ENCODE measurements at regions not wholly inside any gene's neighbourhood (a gene's known extent, or its start where the extent isn't known, plus 50 kb on each side); places are given as distances from the start of the nearest gene placed in this dataset.
"Not testable (repeated sequence)": the region's sequence is repeated elsewhere in the genome, so short reads cannot be mapped to it uniquely, and the experiment has no call there.

GRCh38 chrX:34381241-34381640 is 249.1 kb upstream of the FAM47A start:
- H3K4me3 Mint-ChIP-seq = no peak overlapping the region
- H3K27me3 Mint-ChIP-seq (ENCODE audit: low read depth) = no peaks in the 10 kb centered on the region
- H3K4me1 Mint-ChIP-seq (ENCODE audit: low read depth) = no peaks in the 10 kb centered on the region
- DNase-seq = no peak
- H3K27ac Mint-ChIP-seq = no peak overlapping the region
- CTCF ChIA-PET = no interaction called here
- H3K36me3 Mint-ChIP-seq (ENCODE audit: low read depth) = no peaks in the 10 kb centered on the region
- H3K9me3 Mint-ChIP-seq = no peaks in the 10 kb centered on the region
- intact Hi-C loops (cut with micrococcal nuclease) = no loop called here

- Mint-ChIP-seq H3K36me3 (ENCODE audit: low read depth) (no peaks in the 10 kb centered on the region), H3K27ac (no peak overlapping the region), H3K4me1 (ENCODE audit: low read depth) (no peaks in the 10 kb centered on the region), H3K4me3 (no peak overlapping the region), H3K9me3 (no peaks in the 10 kb centered on the region), H3K27me3 (ENCODE audit: low read depth) (no peaks in the 10 kb centered on the region)
- CTCF ChIA-PET = no interaction called here
- intact Hi-C loops (cut with micrococcal nuclease) = no loop called here
- DNase-seq = no peak
Measured at GRCh38 chrX:34379891-34380290, 247.8 kb upstream of the FAM47A start.

- DNase-seq = no peak
- CTCF ChIA-PET = interaction anchor here (0.5 kb wide), 1 partner anchor 46 kb away, joined by 3 read pairs; no protein-coding TSS in a partner anchor
- Mint-ChIP-seq H3K9me3 (no peaks in the 10 kb centered on the region), H3K4me1 (ENCODE audit: low read depth) (no peaks in the 10 kb centered on the region), H3K4me3 (no peak overlapping the region), H3K27ac (no peak overlapping the region), H3K36me3 (ENCODE audit: low read depth) (no peaks in the 10 kb centered on the region), H3K27me3 (ENCODE audit: low read depth) (no peaks in the 10 kb centered on the region)
- intact Hi-C loops (cut with micrococcal nuclease) = no loop called here
Measured at GRCh38 chrX:34377645-34378044, 245.5 kb upstream of the FAM47A start.

GRCh38 chrX:34371754-34372153 is 239.6 kb upstream of the FAM47A start:
- no peak for DNase-seq
- intact Hi-C loops (cut with micrococcal nuclease) = no loop called here
- H3K27me3 Mint-ChIP-seq (ENCODE audit: low read depth) = no peaks in the 10 kb centered on the region
- H3K9me3 Mint-ChIP-seq = no peaks in the 10 kb centered on the region
- no peak overlapping the region for H3K27ac Mint-ChIP-seq
- H3K4me3 Mint-ChIP-seq = no peak overlapping the region
- no peaks in the 10 kb centered on the region for H3K4me1 Mint-ChIP-seq (ENCODE audit: low read depth)
- CTCF ChIA-PET = no interaction called here
- no peaks in the 10 kb centered on the region for H3K36me3 Mint-ChIP-seq (ENCODE audit: low read depth)

- no peak for DNase-seq
- H3K36me3 Mint-ChIP-seq (ENCODE audit: low read depth) = no peaks in the 10 kb centered on the region
- H3K9me3 Mint-ChIP-seq = peaks cover 2% of the 10 kb centered on the region
- no peaks in the 10 kb centered on the region for H3K4me1 Mint-ChIP-seq (ENCODE audit: low read depth)
- intact Hi-C loops (cut with micrococcal nuclease) = no loop called here
- no peak overlapping the region for H3K4me3 Mint-ChIP-seq
- H3K27ac Mint-ChIP-seq = no peak overlapping the region
- CTCF ChIA-PET = no interaction called here
- H3K27me3 Mint-ChIP-seq (ENCODE audit: low read depth) = no peaks in the 10 kb centered on the region
Measured at GRCh38 chrX:34365471-34365870, 233.4 kb upstream of the FAM47A start.

- CTCF ChIA-PET = no interaction called here
- Mint-ChIP-seq H3K27me3 (ENCODE audit: low read depth) (no peaks in the 10 kb centered on the region), H3K4me3 (no peak overlapping the region), H3K4me1 (ENCODE audit: low read depth) (no peaks in the 10 kb centered on the region), H3K36me3 (ENCODE audit: low read depth) (no peaks in the 10 kb centered on the region), H3K27ac (no peak overlapping the region), H3K9me3 (peaks cover 3% of the 10 kb centered on the region)
- intact Hi-C loops (cut with micrococcal nuclease) = no loop called here
- DNase-seq = no peak
Measured at GRCh38 chrX:34350561-34351335, 218.6 kb upstream of the FAM47A start.

- intact Hi-C loops (cut with micrococcal nuclease) = no loop called here
- Mint-ChIP-seq H3K36me3 (ENCODE audit: low read depth) (no peaks in the 10 kb centered on the region), H3K9me3 (peaks cover 5% of the 10 kb centered on the region), H3K27me3 (ENCODE audit: low read depth) (no peaks in the 10 kb centered on the region), H3K4me1 (ENCODE audit: low read depth) (no peaks in the 10 kb centered on the region), H3K27ac (no peak overlapping the region), H3K4me3 (no peak overlapping the region)
- CTCF ChIA-PET = no interaction called here
- no peak for DNase-seq
Measured at GRCh38 chrX:34343001-34343400, 210.9 kb upstream of the FAM47A start.

- H3K9me3 Mint-ChIP-seq = peaks cover 5% of the 10 kb centered on the region
- CTCF ChIA-PET = no interaction called here
- H3K27ac Mint-ChIP-seq = no peak overlapping the region
- no peak for DNase-seq
- intact Hi-C loops (cut with micrococcal nuclease) = no loop called here
- no peaks in the 10 kb centered on the region for H3K4me1 Mint-ChIP-seq (ENCODE audit: low read depth)
- no peak overlapping the region for H3K4me3 Mint-ChIP-seq
- H3K36me3 Mint-ChIP-seq (ENCODE audit: low read depth) = no peaks in the 10 kb centered on the region
- H3K27me3 Mint-ChIP-seq (ENCODE audit: low read depth) = no peaks in the 10 kb centered on the region
Measured at GRCh38 chrX:34341814-34342213, 209.7 kb upstream of the FAM47A start.

GRCh38 chrX:34341258-34341657 is 209.1 kb upstream of the FAM47A start:
- no peak overlapping the region for H3K4me3 Mint-ChIP-seq
- CTCF ChIA-PET = no interaction called here
- H3K27ac Mint-ChIP-seq = no peak overlapping the region
- no peaks in the 10 kb centered on the region for H3K27me3 Mint-ChIP-seq (ENCODE audit: low read depth)
- no peaks in the 10 kb centered on the region for H3K4me1 Mint-ChIP-seq (ENCODE audit: low read depth)
- intact Hi-C loops (cut with micrococcal nuclease) = no loop called here
- peaks cover 1% of the 10 kb centered on the region for H3K9me3 Mint-ChIP-seq
- no peak for DNase-seq
- no peaks in the 10 kb centered on the region for H3K36me3 Mint-ChIP-seq (ENCODE audit: low read depth)

- H3K27me3 Mint-ChIP-seq (ENCODE audit: low read depth) = no peaks in the 10 kb centered on the region
- no peaks in the 10 kb centered on the region for H3K4me1 Mint-ChIP-seq (ENCODE audit: low read depth)
- no peak overlapping the region for H3K27ac Mint-ChIP-seq
- no peaks in the 10 kb centered on the region for H3K9me3 Mint-ChIP-seq
- no peak overlapping the region for H3K4me3 Mint-ChIP-seq
- intact Hi-C loops (cut with micrococcal nuclease) = no loop called here
- H3K36me3 Mint-ChIP-seq (ENCODE audit: low read depth) = no peaks in the 10 kb centered on the region
- DNase-seq = no peak
- CTCF ChIA-PET = interaction anchor here (0.6 kb wide), 1 partner anchor 11 kb away, joined by 7 read pairs; no protein-coding TSS in a partner anchor
Measured at GRCh38 chrX:34338046-34338445, 205.9 kb upstream of the FAM47A start.

GRCh38 chrX:34335376-34335775 is 203.3 kb upstream of the FAM47A start:
- H3K9me3 Mint-ChIP-seq; H3K4me3 Mint-ChIP-seq; CTCF ChIA-PET; intact Hi-C loops (cut with micrococcal nuclease); H3K27me3 Mint-ChIP-seq (ENCODE audit: low read depth); H3K36me3 Mint-ChIP-seq (ENCODE audit: low read depth); H3K27ac Mint-ChIP-seq; H3K4me1 Mint-ChIP-seq (ENCODE audit: low read depth); DNase-seq: not testable (repeated sequence)

- Mint-ChIP-seq H3K27ac (no peak overlapping the region), H3K4me1 (ENCODE audit: low read depth) (no peaks in the 10 kb centered on the region), H3K36me3 (ENCODE audit: low read depth) (no peaks in the 10 kb centered on the region), H3K4me3 (no peak overlapping the region), H3K9me3 (no peaks in the 10 kb centered on the region), H3K27me3 (ENCODE audit: low read depth) (no peaks in the 10 kb centered on the region)
- CTCF ChIA-PET = interaction anchor here (0.7 kb wide), 1 partner anchor 45 kb away, joined by 3 read pairs; no protein-coding TSS in a partner anchor
- DNase-seq = no peak
- intact Hi-C loops (cut with micrococcal nuclease) = no loop called here
Measured at GRCh38 chrX:34332334-34332733, 200.2 kb upstream of the FAM47A start.

GRCh38 chrX:34325460-34325859 is 193.3 kb upstream of the FAM47A start:
- H3K4me1 Mint-ChIP-seq (ENCODE audit: low read depth) = no peaks in the 10 kb centered on the region
- H3K27me3 Mint-ChIP-seq (ENCODE audit: low read depth) = no peaks in the 10 kb centered on the region
- no peaks in the 10 kb centered on the region for H3K9me3 Mint-ChIP-seq
- intact Hi-C loops (cut with micrococcal nuclease) = no loop called here
- no peak overlapping the region for H3K4me3 Mint-ChIP-seq
- no peaks in the 10 kb centered on the region for H3K36me3 Mint-ChIP-seq (ENCODE audit: low read depth)
- CTCF ChIA-PET = no interaction called here
- no peak overlapping the region for H3K27ac Mint-ChIP-seq
- no peak for DNase-seq
